ENCODE measurements at regions not wholly inside any gene's neighbourhood (a gene's known extent, or its start where the extent isn't known, plus 50 kb on each side); places are given as distances from the start of the nearest gene placed in this dataset.

- no peak for TF ChIP-seq CTCF (IDR thresholded peaks at IDR 0.05; ENCODE audit: insufficient read depth, low read depth, low read length, missing control alignments)
- DNase-seq (ENCODE audit: low read depth): no peak
- no peak overlapping the region for H3K4me3 ChIP-seq (ENCODE audit: low read depth, low read length)
Measured at GRCh38 chr16:47806309-47806847, 345.2 kb downstream of the PHKB start.

- no peak overlapping the region for H3K4me3 ChIP-seq (ENCODE audit: low read depth, low read length)
- no peak for DNase-seq (ENCODE audit: low read depth)
- no peak for TF ChIP-seq CTCF (IDR thresholded peaks at IDR 0.05; ENCODE audit: insufficient read depth, low read depth, low read length, missing control alignments)
Measured at GRCh38 chr16:47787696-47788095, 326.6 kb downstream of the PHKB start.

- TF ChIP-seq CTCF (IDR thresholded peaks at IDR 0.05; ENCODE audit: insufficient read depth, low read depth, low read length, missing control alignments): no peak
- DNase-seq (ENCODE audit: low read depth): no peak
Measured at GRCh38 chr16:47781673-47782072, 320.5 kb downstream of the PHKB start.

GRCh38 chr16:47780213-47780875, 319.2 kb downstream of the PHKB start:
- DNase-seq (ENCODE audit: low read depth): no peak
- no peak overlapping the region for H3K4me3 ChIP-seq (ENCODE audit: low read depth, low read length)
- no peak for TF ChIP-seq CTCF (IDR thresholded peaks at IDR 0.05; ENCODE audit: insufficient read depth, low read depth, low read length, missing control alignments)

More at GRCh38 chr16:47781673-47782072, 320.5 kb downstream of the PHKB start:
- H3K4me3 ChIP-seq (ENCODE audit: low read depth, low read length): no peak overlapping the region

GRCh38 chr16:47779201-47780016, 318.3 kb downstream of the PHKB start:
- no peak for TF ChIP-seq CTCF (IDR thresholded peaks at IDR 0.05; ENCODE audit: insufficient read depth, low read depth, low read length, missing control alignments)
- H3K4me3 ChIP-seq (ENCODE audit: low read depth, low read length): peak overlapping the region; percentile 58
- DNase-seq (ENCODE audit: low read depth): peak; percentile 41

- no peak overlapping the region for H3K4me3 ChIP-seq (ENCODE audit: low read depth, low read length)
- no peak for TF ChIP-seq CTCF (IDR thresholded peaks at IDR 0.05; ENCODE audit: insufficient read depth, low read depth, low read length, missing control alignments)
- no peak for DNase-seq (ENCODE audit: low read depth)
Measured at GRCh38 chr16:47778106-47778801, 317.1 kb downstream of the PHKB start.
